ENCODE measurements at regions not wholly inside any gene's neighbourhood (a gene's known extent, or its start where the extent isn't known, plus 50 kb on each side); places are given as distances from the start of the nearest gene placed in this dataset.

DNA sequence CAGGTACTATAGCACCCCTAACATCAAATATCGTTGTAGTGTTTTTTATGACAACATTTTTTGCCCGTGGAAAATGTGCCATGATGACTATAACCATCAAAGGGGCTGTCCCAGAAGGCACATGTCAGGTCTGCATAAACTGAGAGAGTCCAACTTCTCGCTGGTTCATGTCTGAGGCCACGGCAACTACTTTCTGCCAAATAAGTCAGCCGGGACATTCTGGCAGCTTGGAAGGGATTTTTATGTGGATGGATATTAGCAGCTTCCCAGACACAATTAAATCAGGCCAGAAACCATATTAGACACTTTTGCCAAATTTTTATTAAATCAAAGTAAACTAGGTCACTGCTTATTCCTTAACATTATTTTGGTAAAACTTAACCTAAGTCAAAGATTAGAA, 477.4 kb upstream of the FZD8 start:
- H3K4me3 ChIP-seq (ENCODE audit: low read depth, low read length) = no peak overlapping the region
- no peak for TF ChIP-seq CTCF (IDR thresholded peaks at IDR 0.05; ENCODE audit: low read depth, low read length, missing control alignments)
- in situ Hi-C loops (cut with HindIII; ENCODE audit: low sequenced_read_pairs) = no loop called here
- no peak for DNase-seq (ENCODE audit: low read depth)

DNA sequence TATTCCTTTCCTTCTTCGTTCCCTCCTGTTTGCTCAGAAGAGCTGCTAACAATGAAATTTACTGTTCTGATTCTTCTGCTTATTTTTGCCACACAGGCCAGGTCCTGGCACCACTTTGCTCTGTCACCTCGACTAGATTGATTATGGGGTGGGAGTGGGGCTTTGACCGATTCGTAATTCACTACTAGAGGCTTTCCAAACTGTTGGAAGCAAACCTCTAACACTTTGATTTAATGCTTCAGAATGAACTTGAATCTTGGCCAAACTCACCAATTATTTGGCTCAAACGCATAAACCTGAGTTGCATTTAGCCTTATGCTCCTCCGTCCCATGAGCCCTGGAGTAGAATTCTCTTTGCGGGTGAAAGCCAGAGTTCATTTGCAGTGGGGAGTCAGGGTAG, 476.2 kb upstream of the FZD8 start:
- peak; percentile 9 for DNase-seq (ENCODE audit: low read depth)
- in situ Hi-C loops (cut with HindIII; ENCODE audit: low sequenced_read_pairs) = no loop called here
- no peak overlapping the region for H3K4me3 ChIP-seq (ENCODE audit: low read depth, low read length)
- no peak for TF ChIP-seq CTCF (IDR thresholded peaks at IDR 0.05; ENCODE audit: low read depth, low read length, missing control alignments)

GRCh38 chr10:36117890-36118289, 475.8 kb upstream of the FZD8 start:
- H3K4me3 ChIP-seq (ENCODE audit: low read depth, low read length) = no peak overlapping the region
- in situ Hi-C loops (cut with HindIII; ENCODE audit: low sequenced_read_pairs) = no loop called here
- no peak for DNase-seq (ENCODE audit: low read depth)
- TF ChIP-seq CTCF (IDR thresholded peaks at IDR 0.05; ENCODE audit: low read depth, low read length, missing control alignments) = no peak

- H3K4me3 ChIP-seq (ENCODE audit: low read depth, low read length) = no peak overlapping the region
- in situ Hi-C loops (cut with HindIII; ENCODE audit: low sequenced_read_pairs) = no loop called here
- DNase-seq (ENCODE audit: low read depth) = no peak
- no peak for TF ChIP-seq CTCF (IDR thresholded peaks at IDR 0.05; ENCODE audit: low read depth, low read length, missing control alignments)
These were observed 475.1 kb upstream of the FZD8 start for GRCh38 chr10:36117231-36117630.

GRCh38 chr10:36116731-36117130, 474.6 kb upstream of the FZD8 start:
- in situ Hi-C loops (cut with HindIII; ENCODE audit: low sequenced_read_pairs) = no loop called here
- TF ChIP-seq CTCF (IDR thresholded peaks at IDR 0.05; ENCODE audit: low read depth, low read length, missing control alignments) = no peak
- no peak overlapping the region for H3K4me3 ChIP-seq (ENCODE audit: low read depth, low read length)
- no peak for DNase-seq (ENCODE audit: low read depth)

GRCh38 chr10:36116040-36116439, 473.9 kb upstream of the FZD8 start:
- no peak for TF ChIP-seq CTCF (IDR thresholded peaks at IDR 0.05; ENCODE audit: low read depth, low read length, missing control alignments)

GRCh38 chr10:36115364-36115763, 473.3 kb upstream of the FZD8 start:
- in situ Hi-C loops (cut with HindIII; ENCODE audit: low sequenced_read_pairs) = no loop called here
- TF ChIP-seq CTCF (IDR thresholded peaks at IDR 0.05; ENCODE audit: low read depth, low read length, missing control alignments) = no peak
- H3K4me3 ChIP-seq (ENCODE audit: low read depth, low read length) = no peak overlapping the region
- no peak for DNase-seq (ENCODE audit: low read depth)

More at GRCh38 chr10:36116040-36116439, 473.9 kb upstream of the FZD8 start:
- no peak overlapping the region for H3K4me3 ChIP-seq (ENCODE audit: low read depth, low read length)
- in situ Hi-C loops (cut with HindIII; ENCODE audit: low sequenced_read_pairs) = no loop called here
- no peak for DNase-seq (ENCODE audit: low read depth)

Data from astrocyte of the cerebellum (primary cell).